T-helper 2 cell treated with Interferon-gamma antibody and Interleukin-4, amounts not matched to agents 100 ng/mL and 5 ng/mL, for 36 hours (primary cell): ENCODE measurements at regions not wholly inside any gene's neighbourhood (a gene's known extent, or its start where the extent isn't known, plus 50 kb on each side); places are given as distances from the start of the nearest gene placed in this dataset.

Experiments
- intact Hi-C: fragments of 100-400 bp; cut with micrococcal nuclease; formaldehyde crosslinking; loops from one replicate; pipeline ENCODE4 v1.15.1; 2023

DNA sequence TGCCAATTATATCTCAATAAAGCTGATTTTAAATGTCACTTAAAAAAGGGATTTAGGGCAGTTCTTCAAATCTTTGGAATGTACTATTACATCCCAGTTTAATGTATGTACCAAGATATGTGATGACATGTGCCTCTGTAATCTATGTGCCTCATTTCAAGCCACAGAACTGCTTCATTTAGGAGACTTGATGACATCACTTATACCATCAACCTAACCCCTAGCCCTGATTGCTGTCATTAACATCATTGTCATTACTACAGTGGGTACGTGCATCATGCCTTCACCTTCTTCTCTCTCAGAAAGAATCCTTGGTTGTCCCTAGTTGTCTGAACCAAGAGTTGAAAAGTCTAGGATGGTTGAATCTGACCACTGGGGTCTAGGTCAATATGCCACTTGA, 134.3 kb upstream of the RAB11FIP2 start:
- intact Hi-C loops, result no loop called here

DNA sequence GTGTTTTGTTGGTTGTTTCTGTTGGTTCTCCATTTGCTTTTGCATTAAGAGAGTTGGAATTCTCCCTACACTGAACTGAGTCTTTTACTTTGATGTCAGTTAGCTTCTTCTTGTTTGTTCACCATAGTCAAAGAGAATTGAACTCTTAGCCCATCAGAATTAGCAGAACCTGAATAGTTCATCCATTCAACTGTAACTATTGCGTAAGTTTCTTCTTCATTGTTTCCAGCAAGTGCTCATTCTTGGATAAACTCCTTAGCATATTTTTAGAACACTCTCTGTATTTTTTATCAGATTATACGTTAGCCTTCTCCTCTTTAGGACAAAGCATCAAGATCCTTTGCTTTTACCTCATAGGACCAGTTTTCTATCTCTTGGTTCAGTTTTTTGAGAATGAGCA, 128.4 kb upstream of the RAB11FIP2 start:
- intact Hi-C loops, result no loop called here

DNA sequence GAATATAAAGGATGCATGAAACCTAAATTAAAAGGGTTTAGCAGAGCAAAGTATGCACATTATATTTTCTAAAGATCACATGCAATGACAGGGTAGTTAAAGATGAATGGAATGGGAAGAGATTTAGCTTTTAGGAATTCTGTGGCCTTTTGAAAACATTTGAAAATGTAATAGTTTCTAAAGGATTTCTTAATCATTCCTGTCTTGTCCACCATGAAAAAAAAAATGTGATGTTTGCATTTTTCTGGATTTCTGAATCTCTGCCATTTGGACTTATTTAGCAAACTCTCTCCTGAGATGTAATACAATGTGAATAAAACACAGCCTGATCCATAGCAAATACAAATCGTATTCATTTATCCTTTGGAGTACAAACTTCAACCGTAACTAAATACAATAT, 126.6 kb upstream of the RAB11FIP2 start:
- intact Hi-C loops, result no loop called here

DNA sequence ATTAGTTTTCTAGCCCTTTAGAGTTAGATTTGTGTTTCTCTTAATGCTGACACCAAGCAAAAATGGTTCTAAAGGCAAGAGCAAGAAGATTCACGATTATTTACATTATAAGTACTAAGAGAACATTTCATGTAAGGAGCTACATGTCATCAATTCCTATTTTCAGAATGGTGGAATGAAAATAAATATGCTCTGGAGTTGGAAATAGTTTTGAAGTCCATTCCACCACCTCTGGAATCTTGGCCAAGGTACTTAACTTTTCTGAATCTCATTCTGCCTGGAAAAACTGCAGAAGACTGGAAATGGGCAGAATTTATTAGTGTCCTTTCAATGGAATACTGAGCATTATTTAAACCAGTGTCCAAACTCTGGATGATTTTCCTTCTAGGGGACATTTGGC, 125.1 kb upstream of the RAB11FIP2 start:
- intact Hi-C loops, result no loop called here

- intact Hi-C loops, result no loop called here
Measured at GRCh38 chr10:118167056-118167700, 120.4 kb upstream of the RAB11FIP2 start.

DNA sequence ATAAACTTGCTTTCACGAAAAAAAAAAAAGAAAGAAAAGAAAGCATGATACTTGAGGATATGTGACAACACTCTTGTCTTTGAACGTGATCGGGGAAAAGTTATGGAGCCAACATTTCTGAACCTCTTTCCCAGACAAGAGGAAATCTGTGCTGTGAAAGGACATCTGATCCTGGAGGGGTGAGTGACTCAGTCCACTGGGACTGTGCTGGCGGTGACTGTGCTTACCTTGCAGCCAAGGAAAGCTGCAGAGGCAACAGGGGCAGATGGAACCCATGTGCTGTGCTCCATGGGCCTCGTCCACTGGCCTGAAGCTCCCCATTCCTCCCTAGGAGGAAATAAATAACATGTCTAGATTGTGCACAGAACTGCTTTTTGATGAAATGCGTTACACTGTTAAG, 116.5 kb upstream of the RAB11FIP2 start:
- intact Hi-C loops, result no loop called here

DNA sequence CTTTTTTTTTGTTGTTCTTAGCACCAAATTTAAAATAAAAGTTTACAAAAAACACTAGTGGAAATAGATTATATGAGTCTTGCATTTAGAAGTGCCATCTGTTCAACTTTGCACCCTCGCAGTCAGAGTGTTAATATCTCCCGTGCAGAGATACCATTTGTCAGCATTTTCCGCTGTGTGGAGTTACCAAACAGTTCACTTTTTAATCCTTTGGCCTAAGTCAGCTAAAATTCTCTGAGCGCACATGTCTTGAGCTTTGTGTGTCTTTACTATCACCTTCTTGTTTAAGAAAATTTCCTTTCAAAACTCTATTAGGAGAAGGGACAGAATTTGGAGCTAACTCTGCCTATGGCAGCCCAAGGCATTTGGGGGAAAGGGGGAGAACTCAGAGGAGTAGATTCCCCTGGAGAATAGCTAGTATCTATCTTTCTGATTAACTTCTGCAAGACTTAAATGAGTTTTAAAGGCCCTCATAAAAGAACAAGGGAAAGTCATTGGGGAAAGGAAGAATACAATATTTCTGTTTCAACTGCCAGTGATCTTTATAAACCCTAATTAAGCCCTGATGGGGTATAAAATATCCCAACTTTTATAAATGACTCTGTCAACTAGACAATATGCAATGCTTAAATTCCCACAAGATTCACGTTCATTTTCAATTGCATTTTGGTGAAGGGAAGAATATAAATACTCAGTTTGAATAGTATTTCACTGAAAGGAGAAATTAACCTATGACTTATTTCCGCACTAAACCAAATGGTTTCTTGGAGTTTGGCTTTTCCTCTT, 114.9 kb upstream of the RAB11FIP2 start:
- intact Hi-C loops, result no loop called here

DNA sequence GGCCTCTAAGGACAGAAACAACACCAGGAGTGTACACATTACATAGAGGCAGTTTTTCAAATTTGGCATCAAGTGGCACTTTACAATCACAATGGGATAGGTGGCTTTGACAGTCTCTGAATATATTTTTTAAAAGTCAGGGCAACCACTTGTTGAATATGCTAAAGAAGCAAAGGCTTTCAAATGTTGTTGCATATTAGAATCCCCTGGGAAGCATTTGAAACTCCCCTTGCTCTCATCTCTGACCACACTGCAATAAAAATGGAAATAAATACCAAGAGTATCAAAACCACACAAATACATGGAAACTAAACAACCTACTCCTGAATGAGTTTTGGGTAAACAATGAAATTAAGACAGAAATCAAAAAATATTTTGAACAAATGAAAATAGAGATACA, 106.5 kb upstream of the RAB11FIP2 start:
- intact Hi-C loops, result no loop called here

DNA sequence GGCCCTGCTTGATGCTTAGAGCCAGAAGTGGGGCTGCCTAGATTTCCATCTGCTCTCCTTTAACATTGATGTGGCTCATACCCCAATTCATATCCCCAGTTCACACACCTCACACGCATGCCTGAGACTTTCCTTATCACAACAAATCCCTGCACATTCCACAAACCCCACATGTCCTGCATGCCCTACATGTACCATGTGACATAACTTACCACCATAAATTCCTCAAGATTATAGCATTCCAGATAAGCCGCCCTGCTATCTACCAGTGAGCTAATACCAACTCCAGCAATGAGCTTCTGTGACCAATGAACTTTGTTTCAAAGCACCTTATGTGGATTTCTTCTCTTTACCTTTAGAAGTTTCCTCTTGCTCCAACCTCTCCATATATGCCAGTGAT, 104.7 kb upstream of the RAB11FIP2 start:
- intact Hi-C loops, result no loop called here

GRCh38 chr10:118148247-118148646, 101.5 kb upstream of the RAB11FIP2 start:
- intact Hi-C loops, result no loop called here

- intact Hi-C loops, result no loop called here
Measured at GRCh38 chr10:118145256-118145655, 98.5 kb upstream of the RAB11FIP2 start.

- intact Hi-C loops, result no loop called here
Measured at GRCh38 chr10:118141471-118141870, 94.7 kb upstream of the RAB11FIP2 start.

DNA sequence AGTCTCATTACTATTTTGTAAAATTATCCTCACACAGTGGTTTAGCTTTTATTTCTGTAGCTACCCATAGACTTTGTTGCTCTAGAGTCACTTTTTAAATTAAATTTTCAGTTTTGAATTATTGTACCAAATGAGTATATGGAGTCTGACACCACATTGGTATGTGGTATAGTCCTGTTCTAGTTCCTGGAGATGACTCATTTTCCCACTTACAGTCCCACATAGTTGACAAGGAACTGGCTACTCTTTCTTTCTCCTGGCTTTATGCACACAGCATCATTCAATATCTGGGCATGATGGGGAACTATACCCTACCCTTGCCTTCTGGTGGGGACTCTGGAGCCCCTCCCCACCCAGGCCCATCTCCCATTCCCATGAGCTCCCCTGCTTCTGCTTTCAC, 92.6 kb upstream of the RAB11FIP2 start:
- intact Hi-C loops, result no loop called here

DNA sequence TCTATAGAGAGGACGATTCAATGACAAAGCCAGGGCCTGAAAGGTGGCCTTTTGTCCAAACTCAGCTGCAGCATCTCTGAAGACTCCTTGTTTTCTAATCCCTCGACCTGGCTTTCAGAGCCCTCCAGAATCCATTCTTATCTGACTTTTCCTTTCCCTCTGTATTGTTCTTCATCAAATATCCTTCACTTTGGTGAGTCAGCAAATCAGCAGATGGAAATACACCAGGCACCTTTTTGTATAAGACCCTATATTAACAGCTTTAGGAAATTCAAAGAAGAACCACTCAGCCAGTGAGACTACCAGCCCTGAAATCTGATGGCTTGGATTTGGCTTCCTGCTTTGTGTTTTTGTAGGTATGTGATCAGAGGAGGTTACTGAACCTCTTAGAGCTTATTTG, 81.9 kb upstream of the RAB11FIP2 start:
- intact Hi-C loops, result no loop called here

DNA sequence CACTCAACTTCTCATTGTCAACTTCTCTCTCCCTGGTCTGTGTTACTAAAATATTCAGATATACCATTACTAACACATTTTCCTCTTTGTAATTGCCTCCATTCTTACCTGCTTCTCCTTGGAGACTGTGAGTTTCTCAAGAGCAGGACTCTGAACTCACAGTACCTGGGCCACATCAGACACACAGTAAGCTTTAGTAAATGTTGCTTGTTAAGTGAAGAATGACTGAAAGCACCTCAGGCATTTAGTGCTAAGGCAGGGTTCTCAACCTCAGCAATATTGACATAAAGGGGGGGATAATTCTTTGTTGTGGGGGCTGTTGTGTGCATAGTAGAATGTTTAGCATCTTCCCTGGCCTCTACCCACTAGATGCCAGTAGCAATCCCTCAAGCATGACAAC, 72.0 kb upstream of the RAB11FIP2 start:
- intact Hi-C loops, result no loop called here

DNA sequence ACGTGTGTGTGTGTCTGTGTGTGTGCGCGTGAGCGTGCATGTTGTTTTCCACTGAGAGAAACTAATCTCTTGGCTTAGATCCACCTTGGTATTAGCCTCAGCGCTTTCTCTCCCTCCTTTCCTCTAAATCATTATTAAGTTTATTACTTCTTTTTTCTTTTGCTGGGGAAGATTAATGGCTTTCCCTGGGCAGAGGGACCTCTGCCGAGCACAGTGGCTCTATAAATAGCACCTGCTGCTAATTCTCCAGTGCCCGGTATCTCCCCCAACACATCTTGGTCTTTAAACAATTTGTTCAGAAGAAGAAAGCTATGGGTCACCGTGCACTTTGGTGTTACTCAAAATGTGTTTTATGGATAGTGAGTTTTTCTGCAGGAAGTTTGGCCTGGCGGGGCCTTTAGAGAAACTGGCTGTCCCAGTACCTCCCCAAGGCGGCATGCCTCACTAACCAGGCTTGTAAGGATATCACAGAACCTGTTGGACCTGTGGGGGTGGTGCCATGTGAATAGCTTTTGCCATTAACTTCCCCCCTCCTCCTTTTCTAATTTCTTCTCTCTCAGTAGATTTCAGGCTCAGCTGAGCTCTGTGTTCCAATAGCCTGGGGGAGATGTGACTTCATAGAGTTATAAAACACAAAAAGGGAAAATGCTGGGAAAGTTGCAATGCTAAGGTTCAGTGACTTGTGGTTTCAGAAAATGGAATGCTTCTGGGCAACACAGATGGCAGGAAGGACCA, 70.1 kb upstream of the RAB11FIP2 start:
- intact Hi-C loops, result no loop called here

- intact Hi-C loops, result no loop called here
Measured at GRCh38 chr10:118116362-118116714, 69.6 kb upstream of the RAB11FIP2 start.

- intact Hi-C loops, result no loop called here
Measured at GRCh38 chr10:118115701-118116100, 69.0 kb upstream of the RAB11FIP2 start.

- intact Hi-C loops, result no loop called here
Measured at GRCh38 chr10:118114992-118115391, 68.3 kb upstream of the RAB11FIP2 start.

DNA sequence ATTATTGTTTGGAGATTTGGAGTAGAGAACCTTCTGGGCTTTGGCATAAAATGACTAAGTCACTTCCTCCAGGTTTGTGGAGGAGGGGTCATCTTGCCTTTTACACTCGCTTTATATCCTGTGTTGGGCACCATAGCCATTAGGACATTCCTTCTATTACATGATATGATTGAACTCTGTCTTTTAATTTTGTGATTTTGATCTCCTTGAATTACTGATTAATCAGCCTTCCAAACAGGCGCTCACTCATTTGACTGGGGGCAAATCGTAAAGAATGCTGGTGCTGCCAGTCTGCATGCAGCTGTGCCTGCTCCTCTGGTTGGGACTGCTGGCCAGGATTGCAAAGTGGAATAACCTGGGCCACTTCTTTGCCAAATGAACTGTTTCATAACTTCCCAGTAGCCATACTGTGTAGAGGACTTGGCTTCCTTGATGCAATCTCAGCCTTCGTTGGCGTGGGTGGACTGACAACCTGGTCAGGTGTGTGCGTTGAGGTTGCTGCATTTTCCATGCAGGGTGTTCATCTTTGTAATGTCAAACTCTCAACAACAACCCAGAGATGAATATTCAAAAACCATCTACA, 65.9 kb upstream of the RAB11FIP2 start:
- intact Hi-C loops, result no loop called here

GRCh38 chr10:118110750-118111149, 64.0 kb upstream of the RAB11FIP2 start:
- intact Hi-C loops, result no loop called here
